NCI-H2227 treated with DMSO at 0.1 percent for 48 hours (cell line): ENCODE measurements at regions not wholly inside any gene's neighbourhood (a gene's known extent, or its start where the extent isn't known, plus 50 kb on each side); places are given as distances from the start of the nearest gene placed in this dataset.
"Not testable (repeated sequence)": the region's sequence is repeated elsewhere in the genome, so short reads cannot be mapped to it uniquely, and the experiment has no call there.

ENCODE experiments used
- DNase-seq: peaks from one replicate; lab custom pipeline; 2025; lab: John Stamatoyannopoulos, UW

DNA sequence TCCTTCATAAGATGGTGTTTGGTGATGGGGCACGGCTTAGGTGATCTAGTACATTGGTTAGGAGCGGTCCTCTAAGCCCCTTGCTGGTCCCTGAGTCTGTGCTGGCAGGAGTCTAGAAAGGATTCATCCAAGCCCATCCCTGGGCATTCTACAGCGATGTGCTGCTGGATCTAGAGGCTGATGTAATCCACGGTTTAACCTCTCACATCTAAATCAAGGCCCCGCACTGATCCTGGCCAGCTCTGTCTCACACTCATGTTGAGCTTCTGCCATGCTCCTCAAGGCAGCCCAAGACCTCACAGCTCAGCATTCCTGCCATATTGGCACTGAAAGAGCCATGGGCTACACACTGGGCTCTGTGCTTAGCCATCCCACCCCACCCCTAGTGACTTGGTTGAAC, 664.8 kb downstream of the STK39 start:
- DNase-seq = no peak

DNA sequence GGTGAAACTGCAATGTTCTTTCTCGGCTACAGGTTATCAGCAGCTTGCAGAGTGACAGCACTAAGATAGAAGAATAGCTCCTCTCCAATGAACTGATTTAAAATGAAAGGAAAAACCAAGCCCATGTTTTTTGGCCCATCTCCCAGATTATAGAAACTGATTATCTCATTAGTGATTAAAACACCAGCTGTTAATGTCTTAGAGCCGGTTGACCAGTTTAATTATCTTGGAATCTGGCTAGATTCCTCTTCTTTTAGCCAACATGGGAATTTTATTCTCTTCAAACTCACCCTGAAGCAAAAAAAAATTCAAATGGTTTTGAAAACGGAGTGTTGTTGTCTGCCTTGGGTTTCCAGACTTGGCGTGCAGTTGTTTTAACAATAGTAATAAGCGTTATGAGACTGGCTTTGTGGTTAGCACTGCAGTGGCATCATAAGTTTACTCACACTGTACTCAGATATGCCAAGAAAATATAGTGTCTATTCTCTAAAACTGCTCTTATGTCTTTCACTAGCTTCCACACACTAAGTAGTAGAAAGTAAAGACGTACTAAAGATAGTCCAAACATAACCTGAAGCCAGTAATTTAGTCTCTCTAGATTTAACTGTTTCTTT, 665.3 kb downstream of the STK39 start:
- DNase-seq = no peak

DNA sequence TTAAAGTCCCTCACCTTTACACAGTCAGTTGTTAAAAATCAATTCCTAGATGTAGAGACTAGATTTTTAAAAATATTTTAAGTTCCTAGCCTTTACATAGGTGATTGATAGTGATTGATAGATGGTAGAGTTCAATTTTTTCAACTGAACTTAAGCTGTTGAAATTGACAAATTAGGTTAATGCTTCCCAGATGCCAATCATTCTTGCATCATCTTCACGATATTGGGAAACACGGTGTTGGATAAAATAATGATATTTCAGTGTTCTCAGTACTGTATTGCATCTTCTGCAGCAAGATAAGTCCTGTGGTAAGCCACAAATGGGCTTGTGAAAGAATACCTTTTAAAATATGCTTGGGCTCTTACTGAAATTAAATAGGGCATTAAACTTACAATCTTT, 667.6 kb downstream of the STK39 start:
- DNase-seq = no peak

DNA sequence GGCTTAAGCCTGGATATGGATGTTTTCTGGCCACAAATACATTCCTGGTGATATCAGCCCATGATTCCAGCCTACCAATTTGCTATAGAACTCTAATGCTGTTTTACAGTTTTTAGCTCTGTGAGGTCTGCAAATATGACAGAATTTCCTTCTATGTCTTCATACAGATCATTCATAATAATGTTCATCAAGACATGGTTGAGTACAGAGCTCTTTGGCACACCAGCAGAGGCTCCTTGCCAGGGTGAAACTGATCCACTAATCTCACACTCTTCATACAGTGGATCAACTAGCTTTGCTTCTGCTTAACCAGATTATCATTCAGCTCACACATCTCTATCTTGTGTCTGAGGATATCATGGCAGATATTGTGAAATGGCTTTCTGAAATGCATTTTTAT, 672.1 kb downstream of the STK39 start:
- no peak for DNase-seq

DNA sequence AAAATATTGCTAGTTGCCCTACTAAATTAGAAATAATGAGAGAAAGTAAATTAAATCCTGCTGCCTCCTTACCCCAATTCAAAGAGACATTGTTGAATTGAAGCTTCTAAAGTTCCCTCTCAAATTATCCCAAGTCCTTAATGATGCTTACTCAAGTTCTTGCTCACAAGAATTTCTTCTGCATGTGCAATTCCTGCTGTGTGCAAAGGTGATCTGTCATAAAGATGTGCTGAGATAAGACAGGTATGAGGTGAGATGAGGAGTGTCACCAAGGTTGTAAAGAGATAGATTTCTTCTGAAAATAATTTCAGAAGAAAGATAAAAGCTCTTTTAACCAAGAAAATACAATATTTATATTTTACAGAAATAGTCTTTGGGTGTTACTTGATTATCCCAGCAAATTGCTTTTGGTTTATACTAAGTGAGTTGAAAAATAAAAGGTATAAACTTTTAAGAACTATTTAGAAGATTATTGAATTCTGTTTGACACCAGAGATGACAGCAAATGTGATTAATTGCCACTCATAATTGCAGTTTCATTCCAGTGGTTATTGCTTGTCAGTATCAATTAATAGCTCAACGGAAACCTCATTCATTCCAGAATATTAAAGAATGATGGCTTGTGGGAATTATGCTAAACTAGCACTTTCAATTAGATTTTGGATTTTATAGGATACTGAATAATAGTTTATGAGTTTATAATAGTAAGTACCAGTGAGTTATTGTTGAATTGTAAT, 674.3 kb downstream of the STK39 start:
- DNase-seq = no peak

DNA sequence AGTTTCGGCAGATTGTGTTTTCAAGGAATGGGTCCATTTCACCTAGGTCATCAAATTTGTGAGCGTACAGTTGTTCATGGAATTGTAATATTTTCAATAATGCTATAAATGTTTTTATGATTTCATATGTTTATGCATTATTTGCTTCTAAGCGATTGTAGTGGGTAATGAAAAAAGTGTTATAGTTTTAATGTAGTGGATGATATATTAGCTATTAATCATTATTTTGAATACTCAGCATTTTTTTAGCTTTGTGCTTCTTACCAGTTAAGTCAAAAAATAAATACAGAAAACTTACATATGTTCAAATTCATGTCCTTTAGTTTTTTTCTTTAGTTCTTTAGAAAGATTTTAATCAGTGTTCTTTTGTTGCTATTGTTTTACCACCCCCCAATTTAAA, 677.0 kb downstream of the STK39 start:
- no peak for DNase-seq

DNA sequence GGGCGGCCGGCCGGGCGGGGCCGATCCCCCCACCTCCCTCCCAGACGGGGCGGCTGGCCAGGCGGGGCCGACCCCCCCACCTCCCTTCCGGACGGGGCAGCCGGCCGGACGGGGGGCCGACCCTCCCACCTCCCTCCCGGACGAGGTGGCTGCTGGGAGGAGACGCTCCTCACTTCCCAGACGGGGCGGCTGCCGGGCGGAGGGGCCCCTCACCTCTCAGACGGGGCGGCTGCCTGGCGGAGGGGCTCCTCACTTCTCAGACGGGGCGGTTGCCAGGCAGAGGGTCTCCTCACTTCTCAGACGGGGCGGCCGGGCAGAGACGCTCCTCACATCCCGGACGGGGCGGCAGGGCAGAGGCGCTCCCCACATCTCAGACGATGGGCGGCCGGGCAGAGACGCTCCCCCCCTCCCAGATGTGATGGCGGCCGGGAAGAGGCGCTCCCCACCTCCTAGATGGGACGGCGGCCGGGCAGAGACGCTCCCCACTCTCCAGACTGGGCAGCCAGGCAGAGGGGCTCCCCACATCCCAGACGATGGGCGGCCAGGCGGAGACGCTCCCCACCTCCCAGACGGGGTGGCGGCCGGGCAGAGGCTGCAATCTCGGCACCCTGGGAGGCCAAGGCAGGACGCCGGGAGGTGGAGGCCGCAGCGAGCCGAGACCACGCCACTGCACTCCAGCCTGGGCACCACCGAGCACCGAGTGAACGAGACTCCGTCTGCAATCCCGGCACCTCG, 675.8 kb downstream of the XIRP2 start:
- not testable (repeated sequence) for DNase-seq

DNA sequence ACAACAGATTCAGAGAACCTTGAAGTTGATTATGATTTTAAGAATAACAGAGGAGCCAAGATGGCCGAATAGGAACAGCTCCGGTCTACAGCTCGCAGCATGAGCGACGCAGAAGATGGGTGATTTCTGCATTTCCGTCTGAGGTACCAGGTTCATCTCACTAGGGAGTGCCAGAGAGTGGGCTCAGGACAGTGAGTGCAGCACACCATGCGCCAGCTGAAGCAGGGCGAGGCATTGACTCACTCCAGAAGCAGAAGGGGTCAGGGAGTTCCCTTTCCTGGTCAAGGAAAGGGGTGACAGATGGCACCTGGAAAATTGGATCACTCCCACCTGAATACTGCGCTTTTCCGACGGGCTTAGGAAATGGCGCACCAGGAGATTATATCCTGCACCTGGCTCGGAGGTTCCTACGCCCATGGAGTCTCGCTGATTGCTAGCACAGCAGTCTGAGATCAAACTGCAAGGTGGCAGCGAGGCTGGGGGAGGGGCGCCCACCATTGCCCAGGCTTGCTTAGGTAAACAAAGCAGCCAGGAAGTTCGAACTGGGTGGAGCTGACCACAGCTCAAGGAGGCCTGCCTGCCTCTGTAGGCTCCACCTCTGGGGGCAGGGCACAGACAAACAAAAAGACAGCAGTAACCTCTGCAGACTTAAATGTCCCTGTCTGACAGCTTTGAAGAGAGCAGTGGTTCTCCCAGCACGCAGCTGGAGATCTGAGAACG, 670.2 kb downstream of the XIRP2 start:
- DNase-seq = not testable (repeated sequence)

DNA sequence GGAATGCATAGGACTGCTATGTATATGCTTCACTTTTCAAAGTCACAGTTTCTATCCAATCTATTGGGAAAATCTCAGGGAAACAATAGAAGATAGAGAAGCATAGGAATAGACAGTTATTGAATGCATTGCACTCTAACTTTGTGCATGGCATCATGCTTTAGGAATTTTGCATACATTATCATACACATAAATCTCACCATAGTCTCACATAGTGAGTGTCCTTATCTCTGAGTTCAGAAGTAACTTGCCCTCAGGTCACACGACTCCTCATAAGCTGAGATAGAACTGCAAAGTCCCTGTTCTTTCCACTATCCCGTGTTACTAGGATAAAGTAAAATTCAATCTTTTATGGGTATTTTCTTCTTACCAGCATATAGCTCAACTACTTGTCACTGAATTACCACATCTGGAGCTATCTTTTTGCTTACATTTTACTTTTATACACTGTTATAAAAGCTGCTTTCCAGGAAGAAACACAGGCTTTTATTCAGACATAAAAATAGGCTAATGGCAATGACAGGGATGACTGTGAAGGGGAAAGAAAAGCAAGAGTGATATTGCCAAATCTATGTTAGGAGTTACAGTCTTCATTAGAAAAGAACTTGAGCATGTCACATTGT, 666.9 kb downstream of the XIRP2 start:
- DNase-seq = no peak

DNA sequence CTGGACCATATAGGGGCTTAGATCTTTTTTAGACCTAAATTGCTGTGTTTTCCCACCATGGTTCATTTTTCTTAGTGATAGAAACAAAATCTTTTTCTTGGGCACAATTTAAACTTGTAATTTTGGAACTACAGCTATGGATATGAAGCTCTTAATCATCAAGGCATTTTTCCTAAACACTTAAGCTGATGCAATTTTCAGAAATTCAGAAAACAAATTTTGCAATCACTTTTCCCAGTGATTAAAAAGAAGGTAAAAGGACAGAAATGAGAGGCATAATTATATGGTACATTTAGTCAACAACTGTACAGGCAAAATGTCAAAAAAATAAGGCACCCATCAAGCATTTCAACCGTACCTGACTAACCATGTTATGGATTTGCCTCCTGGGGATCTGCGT, 665.4 kb downstream of the XIRP2 start:
- no peak for DNase-seq

DNA sequence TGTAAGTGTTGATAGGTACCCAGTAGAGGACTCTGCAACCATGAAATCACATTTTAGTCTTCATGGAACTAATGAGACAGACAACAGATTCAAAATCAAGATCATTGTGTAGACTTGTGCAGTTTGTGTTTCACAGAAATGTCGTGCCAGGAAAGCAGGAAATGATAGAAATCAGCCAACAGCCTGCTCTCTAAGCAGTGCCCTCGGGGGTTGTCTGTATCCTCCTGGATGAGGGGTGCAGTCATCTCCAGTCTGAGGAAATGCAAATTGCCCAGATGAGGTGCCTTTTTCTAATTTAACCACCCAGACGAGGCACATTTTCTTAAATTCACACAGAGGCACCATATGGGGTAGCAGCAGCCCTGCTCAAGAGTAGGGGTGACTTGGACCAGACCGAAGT, 663.1 kb downstream of the XIRP2 start:
- DNase-seq = no peak

DNA sequence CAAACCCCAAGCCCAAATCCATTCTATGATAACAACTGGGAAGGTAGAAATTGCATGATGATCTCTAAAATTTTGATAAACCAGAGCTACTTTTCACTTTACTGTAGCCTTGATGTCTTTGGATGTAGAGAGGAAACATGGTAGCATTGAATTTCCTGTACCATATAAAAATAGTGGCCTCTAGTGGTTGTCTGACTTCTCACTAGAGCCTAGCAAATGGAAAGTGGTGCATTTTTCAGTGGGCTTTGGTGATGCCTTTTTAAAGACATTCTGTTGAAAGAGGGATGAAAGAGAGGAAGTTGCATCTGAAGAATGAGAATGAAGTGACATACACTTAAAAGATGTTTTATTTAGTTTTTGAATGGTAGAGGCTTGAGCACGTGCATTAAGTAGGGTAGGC, 662.2 kb downstream of the XIRP2 start:
- DNase-seq = no peak

DNA sequence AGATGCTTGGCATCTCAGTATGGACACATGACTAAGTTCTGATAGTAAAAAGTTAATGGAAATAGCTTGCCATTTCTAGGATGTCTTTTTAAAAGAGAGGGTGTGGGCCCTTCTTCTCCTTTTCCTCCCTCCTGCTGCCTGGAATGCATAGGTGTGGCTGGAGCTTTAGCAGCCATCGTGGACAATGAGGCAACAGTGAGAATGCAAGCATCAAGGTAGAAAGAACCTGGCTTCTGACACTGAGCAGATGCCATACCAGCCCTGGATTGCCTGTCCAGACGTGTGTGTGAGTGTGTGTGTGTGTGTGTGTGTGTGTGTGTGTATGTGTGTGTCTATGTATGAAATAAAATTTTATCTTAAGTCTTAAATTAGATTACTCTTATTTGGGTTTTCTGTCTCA, 660.1 kb downstream of the XIRP2 start:
- DNase-seq = no peak

DNA sequence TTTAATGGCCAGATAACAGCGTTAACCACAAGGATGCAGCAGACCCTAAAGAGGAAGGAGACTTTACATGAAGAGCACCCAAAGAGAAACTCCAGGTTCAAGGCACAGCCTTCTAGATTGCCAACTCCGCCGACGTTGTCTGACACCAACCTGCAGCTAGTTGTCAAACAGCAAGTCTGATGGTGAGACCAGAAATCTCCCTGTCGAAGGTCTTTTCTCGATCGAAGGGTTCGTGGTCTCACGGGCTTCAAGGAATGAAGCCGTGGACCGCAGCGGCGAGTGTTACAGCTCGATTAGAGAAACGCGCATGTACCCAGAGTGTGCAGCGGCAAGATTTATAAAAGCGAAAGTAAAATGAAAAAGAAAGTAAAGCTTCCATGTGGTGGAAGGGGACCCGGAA, 656.3 kb downstream of the XIRP2 start:
- DNase-seq = no peak

DNA sequence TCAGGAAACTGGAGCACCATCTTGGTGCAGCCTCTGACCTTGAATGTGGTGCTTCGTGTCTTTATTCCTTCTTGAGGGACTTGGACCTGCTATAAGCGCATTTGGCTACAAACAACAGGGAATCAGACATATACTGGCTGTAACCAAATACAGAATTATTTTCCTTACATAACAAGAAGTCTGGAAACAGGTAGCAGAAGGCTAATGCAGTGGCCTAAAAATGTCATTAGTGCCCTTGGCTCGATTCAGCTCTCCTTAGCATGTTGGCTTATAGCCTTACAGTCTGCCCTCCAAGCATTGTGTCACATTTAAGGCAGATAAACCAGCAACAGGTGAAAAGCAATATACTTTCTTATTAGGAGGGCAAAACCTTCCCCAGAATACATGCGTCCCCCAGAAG, 655.4 kb downstream of the XIRP2 start:
- DNase-seq = no peak

DNA sequence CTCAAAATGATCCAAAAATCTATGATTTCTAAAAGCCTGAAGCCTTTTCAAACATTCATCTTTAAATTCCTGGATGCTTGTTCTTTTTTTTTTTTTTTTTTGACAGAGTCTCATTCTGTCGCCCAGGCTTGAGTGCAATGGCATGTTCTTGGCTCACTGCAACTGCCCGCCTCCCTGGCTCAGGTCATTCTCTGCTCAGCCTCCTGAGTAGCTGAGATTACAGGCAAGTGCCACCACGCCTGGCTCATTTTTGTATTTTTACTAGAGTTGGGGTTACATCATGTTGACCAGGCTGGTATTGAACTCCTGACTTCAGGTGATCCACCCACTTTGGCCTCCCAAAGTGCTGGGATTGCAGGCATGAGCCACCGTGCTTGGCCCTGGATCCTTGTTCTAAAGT, 649.5 kb downstream of the XIRP2 start:
- no peak for DNase-seq

DNA sequence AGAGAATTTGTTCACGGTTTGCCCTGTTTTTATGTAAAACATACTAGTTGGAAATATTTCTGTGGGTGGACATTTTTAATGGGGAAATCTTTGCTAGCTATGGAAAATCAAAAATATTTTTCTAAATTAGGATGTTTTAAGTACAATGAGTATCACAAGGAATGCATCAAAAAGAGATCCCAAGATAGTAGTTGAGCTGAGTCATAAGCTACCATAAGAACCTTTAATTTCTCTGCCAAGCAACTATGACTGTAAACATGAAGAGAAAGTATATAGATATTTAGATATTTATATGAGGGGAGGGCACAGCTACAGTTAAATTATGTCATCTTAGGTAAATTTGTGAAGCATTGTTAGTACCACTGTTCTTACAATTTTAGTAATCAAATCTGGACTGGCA, 646.2 kb downstream of the XIRP2 start:
- DNase-seq = no peak

DNA sequence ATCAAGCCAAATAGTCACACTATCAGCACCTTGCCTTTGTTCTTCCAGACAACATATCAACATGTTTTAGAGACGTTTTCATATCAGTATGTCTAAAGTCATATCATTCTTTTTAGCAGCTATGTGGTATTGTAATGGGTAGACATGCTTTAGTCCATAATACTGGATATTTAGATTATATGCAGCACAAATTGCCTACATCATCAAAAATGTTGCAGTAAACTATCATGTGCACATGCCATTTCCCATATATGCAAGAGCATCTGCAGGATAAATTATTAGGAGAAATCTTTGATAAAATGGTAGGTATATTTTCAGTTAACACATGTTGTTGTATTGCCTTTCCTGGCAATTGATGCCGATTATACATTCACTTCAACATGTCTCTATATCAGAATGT, 636.5 kb downstream of the XIRP2 start:
- no peak for DNase-seq

DNA sequence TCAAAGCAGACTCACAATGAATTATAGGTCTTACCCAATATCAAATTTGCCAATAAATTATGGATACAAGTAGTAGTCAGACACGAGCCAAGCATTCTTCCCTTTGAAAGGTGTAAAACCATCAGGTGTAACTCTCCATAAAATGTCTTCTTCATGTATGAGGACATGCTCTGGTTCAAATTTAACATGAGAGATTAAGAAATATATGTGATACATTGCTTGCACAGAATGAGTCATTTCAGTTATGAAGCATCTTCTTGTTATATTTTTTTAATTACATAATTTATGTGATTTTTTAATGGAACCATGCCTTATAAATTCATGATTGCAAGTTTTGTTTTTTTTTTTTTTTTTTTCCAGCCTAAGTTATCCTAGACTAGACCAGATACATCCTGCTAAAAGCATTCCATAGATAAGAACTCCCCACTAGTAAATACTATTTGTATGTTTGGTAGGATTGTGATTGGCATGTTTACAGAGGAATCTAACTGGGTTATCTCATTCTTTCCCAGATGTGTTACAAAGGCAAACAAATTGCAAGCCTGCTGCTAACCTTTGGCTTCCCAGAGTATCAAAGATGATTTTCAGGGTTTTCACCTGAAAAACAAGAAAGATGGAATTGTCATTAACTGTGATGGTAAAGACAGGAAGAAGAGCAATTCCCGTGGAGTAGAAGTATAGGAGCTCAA, 621.9 kb downstream of the XIRP2 start:
- no peak for DNase-seq

DNA sequence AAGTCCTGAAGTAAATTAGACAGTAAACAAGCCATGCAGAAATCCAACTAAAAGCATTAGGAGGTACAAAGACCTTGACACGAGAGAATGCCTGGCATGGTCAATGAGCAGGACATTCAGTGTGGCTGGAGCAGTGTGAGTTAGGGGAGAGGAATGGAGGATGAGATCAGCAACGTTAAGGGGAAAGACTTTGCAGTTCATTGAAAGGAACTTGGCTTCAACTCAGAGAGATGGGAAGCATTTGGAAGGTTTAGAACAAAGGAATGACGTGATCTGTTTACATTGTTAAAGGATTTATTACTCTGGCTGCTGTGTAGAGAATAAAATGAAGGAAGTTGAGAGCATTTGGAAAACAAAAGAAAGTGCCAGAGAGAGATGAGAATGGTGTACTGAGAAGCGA, 621.3 kb downstream of the XIRP2 start:
- no peak for DNase-seq

DNA sequence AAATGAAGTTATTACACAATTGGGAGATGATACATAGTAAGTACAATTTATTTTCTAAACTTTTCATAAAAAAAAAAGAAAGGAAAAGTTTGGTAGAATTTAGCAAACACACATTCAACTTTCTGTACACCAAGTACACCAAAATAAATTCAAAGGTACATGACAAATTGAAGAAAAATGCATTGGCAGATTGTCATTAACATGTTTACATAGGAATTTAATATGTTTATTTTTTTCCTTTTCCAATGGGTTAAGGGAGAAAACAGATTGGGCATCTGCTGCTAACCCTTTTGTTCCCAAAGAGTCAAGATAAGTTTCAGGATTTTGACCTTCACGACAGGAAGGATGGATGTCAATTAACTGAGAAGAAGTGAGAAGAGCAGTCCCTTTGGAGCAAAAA, 620.4 kb downstream of the XIRP2 start:
- no peak for DNase-seq

DNA sequence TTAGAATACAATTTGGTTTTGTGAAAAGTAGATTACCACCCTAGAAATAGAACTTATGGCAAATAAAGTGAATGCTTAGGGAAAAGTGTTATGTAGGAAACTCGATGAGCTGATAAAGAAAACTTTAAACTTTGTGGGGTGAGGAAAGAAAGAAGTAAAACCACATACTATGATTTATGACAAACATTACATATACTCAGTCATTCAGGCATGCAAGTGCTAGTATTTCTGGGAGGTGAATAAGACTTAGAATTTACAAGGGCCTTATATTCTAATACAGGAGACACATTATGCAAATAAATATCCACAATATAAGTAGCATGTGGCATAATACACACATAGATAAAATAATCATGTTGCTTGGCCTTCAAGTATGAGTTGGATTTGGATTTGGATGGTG, 618.1 kb downstream of the XIRP2 start:
- no peak for DNase-seq
